ENCODE measurements at regions not wholly inside any gene's neighbourhood (a gene's known extent, or its start where the extent isn't known, plus 50 kb on each side); places are given as distances from the start of the nearest gene placed in this dataset.

DNA sequence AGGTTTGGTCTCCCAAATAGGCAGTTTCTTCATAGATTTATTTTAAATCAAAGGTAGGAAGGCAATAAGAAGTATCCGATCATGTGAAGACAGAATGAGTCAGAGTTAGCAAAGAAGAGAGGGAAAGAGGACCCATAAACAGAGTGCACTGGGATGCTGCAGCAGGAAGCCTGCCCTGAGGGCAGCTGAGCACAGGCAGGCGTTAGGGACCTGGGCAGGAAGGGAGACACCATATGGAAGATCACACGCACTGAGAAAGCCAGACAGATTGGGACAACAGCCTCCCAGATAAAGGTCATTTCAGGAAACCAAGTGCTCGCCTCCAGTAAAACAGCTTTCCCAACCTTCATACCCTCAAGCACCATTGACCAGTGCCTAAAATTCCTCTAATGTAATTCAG, 598.0 kb downstream of the EFNB2 start:
- ChIA-PET CTCF (no interaction called here), POLR2A (no interaction called here)
- DNase-seq (ENCODE audit: extremely low spot score): no peak
- TF ChIP-seq, protein P1, sequence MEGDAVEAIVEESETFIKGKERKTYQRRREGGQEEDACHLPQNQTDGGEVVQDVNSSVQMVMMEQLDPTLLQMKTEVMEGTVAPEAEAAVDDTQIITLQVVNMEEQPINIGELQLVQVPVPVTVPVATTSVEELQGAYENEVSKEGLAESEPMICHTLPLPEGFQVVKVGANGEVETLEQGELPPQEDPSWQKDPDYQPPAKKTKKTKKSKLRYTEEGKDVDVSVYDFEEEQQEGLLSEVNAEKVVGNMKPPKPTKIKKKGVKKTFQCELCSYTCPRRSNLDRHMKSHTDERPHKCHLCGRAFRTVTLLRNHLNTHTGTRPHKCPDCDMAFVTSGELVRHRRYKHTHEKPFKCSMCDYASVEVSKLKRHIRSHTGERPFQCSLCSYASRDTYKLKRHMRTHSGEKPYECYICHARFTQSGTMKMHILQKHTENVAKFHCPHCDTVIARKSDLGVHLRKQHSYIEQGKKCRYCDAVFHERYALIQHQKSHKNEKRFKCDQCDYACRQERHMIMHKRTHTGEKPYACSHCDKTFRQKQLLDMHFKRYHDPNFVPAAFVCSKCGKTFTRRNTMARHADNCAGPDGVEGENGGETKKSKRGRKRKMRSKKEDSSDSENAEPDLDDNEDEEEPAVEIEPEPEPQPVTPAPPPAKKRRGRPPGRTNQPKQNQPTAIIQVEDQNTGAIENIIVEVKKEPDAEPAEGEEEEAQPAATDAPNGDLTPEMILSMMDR (IDR thresholded peaks at IDR 0.05; ENCODE audit: control extremely low read depth, extremely low read depth, low read depth, missing control alignments): no peak

DNA sequence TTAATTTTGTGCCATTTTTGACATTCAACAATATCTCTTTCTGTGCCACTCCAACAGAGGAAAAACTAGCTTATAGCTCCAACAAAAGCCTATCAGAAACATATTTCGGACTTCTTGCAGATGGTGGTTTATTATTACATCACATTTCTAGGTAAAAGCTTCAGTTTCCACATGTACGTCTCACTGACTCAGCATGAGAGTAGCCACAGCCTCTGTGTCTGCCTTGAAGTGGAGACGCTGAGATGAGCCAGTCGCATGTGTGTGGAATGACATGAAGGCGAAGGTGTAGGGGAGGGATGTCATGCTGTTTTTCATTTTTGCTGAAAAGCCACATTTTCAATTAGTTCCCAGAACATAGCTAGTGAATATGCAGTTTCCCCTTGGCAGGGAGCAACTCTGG, 598.6 kb downstream of the EFNB2 start:
- TF ChIP-seq, protein P1 (IDR thresholded peaks at IDR 0.05; ENCODE audit: control extremely low read depth, extremely low read depth, low read depth, missing control alignments): no peak
- DNase-seq (ENCODE audit: extremely low spot score): no peak
- ChIA-PET CTCF (no interaction called here), POLR2A (no interaction called here)

DNA sequence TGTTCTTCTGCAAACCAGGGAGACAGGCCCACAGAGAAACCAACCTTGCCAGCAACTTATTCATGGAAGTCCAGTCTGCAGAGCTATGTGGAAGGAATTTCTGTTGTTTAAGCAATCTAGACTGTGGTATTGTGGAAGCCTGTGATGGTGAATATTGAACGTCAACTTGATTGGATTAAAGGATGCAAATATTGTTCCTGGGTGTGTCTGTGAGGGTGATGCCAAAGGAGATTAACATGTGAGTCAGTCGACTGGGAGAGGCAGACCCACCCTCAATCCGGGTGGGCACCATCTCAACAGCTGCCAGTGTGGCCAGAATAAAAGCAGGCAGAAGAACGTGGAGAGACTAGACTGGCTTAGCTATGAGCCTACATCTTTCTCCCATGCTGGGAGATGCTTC, 606.0 kb downstream of the EFNB2 start:
- no peak for DNase-seq (ENCODE audit: extremely low spot score)
- TF ChIP-seq, protein P1 (IDR thresholded peaks at IDR 0.05; ENCODE audit: control extremely low read depth, extremely low read depth, low read depth, missing control alignments): no peak
- ChIA-PET POLR2A (no interaction called here), CTCF (no interaction called here)

DNA sequence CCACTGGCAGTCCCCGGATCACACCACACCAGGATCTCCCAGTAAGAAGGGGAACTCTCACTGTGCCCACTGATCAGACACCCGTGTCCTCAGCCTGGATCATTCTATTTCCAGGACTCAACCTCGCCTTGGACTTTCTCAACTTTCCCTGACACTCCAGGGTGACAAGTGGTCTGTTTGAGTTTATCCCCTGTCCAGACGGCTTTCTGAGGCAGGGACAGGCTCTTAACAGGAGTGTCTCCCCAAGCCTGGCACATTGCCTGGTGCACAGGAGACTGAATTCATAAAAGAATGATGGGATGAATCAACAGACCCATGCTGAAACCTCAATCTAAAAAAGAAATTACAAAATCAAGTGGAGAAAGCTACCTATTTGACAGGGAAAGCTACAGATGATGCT, 606.6 kb downstream of the EFNB2 start:
- CTCF ChIA-PET: no interaction called here
- POLR2A ChIA-PET: no interaction called here
- TF ChIP-seq, protein P1 (IDR thresholded peaks at IDR 0.05; ENCODE audit: control extremely low read depth, extremely low read depth, low read depth, missing control alignments): no peak
- DNase-seq (ENCODE audit: extremely low spot score): no peak

DNA sequence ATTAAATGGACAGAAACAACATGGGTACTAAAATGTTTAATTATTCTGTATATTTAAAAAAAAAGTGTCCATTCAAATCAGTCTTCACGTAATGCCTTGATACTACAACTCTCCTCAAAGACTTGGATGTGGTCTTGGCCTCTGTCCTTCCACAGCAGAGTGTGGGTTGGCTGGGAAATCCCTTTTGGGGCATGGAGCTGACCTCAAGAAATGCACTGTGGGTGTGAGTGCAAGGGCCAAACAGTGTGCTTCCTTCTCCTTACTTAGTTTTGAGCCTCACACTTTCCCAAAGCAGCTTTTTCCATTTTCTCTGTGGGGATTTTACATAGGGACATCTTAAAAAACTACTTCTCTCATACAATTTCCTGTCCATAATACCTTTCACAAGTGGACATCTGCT, 607.4 kb downstream of the EFNB2 start:
- ChIA-PET CTCF (interaction anchor here (1.2 kb wide), 1 partner anchor 11 kb away, joined by 4 read pairs; no protein-coding TSS in a partner anchor), POLR2A (no interaction called here)
- TF ChIP-seq, protein P1 (IDR thresholded peaks at IDR 0.05; ENCODE audit: control extremely low read depth, extremely low read depth, low read depth, missing control alignments): no peak
- no peak for DNase-seq (ENCODE audit: extremely low spot score)

DNA sequence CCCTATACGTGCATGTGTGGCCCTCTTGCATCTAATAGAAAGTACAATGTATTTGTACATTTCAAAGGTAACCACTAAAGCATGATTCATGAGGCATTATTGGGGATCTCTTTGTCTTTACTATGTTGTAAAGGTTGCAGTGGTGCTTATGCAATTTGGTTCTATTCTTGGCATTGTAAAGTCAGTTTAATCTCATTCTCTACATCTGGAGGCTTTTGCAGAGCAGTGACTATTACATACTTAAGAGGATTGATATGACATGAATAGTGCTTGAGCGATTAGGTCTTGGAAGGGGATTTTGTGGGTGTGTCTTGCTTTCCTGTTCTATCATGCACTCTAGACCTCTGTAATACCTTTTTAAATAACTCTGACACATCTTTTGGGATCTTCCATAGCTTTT, 610.0 kb downstream of the EFNB2 start:
- POLR2A ChIA-PET: no interaction called here
- DNase-seq (ENCODE audit: extremely low spot score): no peak
- TF ChIP-seq, protein P1 (IDR thresholded peaks at IDR 0.05; ENCODE audit: control extremely low read depth, extremely low read depth, low read depth, missing control alignments): no peak
- CTCF ChIA-PET: no interaction called here

DNA sequence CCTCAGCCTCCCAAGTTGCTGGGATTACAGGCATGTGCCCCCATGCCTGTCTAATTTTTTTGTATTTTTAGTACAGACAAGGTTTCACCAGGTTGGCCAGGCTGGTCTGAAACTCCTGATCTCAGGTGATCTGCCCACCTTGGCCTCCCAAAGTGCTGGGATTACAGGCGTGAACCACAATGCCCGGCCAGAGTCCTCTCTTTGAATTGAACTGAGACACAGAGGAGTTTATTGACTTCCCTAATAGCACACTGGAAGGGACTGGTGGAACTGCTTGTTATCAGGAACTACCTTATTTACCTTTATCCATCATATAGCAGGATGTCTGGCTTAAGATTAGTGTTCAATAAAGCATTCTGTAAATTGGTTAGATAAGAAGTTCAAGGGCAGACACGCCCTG, 613.8 kb downstream of the EFNB2 start:
- TF ChIP-seq, protein P1 (IDR thresholded peaks at IDR 0.05; ENCODE audit: control extremely low read depth, extremely low read depth, low read depth, missing control alignments): no peak
- POLR2A ChIA-PET: no interaction called here
- CTCF ChIA-PET: no interaction called here
- no peak for DNase-seq (ENCODE audit: extremely low spot score)
